ENCODE measurements at regions not wholly inside any gene's neighbourhood (a gene's known extent, or its start where the extent isn't known, plus 50 kb on each side); places are given as distances from the start of the nearest gene placed in this dataset.

DNA sequence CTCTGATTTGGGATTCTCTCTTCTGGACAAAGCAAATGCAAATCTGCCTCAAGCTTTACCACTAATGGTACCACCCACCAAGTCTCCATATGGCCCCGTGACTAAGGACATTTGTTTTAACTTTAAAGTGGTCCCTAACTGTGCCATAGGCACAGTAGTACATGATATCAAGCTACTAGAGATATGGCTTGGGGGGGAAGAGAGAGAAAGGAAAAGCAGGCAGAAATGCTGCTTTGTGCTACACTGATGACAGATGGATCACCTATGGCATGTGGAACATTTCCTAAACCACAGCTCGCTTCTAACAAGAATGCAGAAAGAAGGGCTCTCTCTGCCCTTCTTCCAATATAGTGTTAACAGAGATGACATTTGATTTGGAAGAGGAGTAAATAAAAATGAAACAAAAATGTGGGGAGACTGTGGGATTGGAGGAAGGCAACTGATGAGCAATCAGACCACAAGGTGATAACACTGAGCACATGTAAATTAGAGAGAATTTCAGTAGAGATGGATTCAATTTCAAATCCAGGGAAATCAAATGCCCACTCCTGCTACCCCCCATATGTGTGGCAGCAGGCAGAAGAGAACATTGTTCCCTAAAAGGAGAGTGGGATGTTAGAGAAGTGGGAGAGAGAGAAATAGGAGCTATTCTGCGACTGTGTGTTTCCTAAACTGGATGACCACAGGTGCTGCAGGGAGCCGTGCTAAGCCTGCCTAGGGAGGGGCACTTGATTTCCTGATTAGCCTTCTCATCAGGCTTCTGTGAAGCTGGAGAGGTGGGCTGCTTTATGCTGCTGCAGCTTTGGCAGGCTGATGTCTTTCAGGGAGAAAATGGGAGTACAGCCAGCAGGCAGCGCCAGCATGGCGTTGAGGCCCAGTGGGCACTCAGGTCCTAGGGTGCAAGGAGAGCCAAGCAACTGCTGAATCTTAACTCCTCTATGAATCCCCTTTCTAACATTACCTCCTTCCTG is 75.3 kb downstream of the ZNF648 start:
- TF ChIP-seq, protein P1, sequence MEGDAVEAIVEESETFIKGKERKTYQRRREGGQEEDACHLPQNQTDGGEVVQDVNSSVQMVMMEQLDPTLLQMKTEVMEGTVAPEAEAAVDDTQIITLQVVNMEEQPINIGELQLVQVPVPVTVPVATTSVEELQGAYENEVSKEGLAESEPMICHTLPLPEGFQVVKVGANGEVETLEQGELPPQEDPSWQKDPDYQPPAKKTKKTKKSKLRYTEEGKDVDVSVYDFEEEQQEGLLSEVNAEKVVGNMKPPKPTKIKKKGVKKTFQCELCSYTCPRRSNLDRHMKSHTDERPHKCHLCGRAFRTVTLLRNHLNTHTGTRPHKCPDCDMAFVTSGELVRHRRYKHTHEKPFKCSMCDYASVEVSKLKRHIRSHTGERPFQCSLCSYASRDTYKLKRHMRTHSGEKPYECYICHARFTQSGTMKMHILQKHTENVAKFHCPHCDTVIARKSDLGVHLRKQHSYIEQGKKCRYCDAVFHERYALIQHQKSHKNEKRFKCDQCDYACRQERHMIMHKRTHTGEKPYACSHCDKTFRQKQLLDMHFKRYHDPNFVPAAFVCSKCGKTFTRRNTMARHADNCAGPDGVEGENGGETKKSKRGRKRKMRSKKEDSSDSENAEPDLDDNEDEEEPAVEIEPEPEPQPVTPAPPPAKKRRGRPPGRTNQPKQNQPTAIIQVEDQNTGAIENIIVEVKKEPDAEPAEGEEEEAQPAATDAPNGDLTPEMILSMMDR (conservative IDR thresholded peaks at IDR 0.05), result no peak
- H3K4me3 Mint-ChIP-seq, result no peak overlapping the region
- H3K4me1 Mint-ChIP-seq, result peaks cover 11% of the 10 kb centered on the region
- DNase-seq (ENCODE audit: low read depth, low spot score), result no peak
- no peaks in the 10 kb centered on the region for H3K9me3 Mint-ChIP-seq
- H3K27ac Mint-ChIP-seq (ENCODE audit: unreplicated experiment), result peak overlapping the region; percentile 37
- peaks cover 4% of the 10 kb centered on the region for H3K27me3 Mint-ChIP-seq (ENCODE audit: low read depth)
- no peaks in the 10 kb centered on the region for H3K36me3 Mint-ChIP-seq (ENCODE audit: low read depth)

DNA sequence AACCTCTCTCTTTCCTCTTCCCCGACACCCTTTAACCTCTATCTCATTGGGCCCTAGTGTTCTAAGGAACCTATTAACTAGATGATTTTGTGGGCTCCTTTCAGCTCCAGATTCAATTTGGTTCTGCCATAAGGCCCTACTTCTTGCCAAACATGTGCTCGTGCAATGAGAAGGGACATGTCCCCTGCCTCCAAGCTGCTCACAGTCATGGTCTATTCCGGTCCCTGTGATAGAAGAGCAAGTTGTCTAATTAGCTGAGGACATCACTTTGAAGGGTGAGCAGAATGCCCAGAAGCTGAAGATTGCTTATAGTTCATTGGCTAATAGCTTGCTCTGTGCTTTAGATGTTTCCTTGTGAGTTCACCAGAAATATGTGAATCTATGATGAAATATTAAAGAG is 76.2 kb downstream of the ZNF648 start:
- H3K36me3 Mint-ChIP-seq (ENCODE audit: low read depth), result no peaks in the 10 kb centered on the region
- peaks cover 4% of the 10 kb centered on the region for H3K27me3 Mint-ChIP-seq (ENCODE audit: low read depth)
- DNase-seq (ENCODE audit: low read depth, low spot score), result no peak

DNA sequence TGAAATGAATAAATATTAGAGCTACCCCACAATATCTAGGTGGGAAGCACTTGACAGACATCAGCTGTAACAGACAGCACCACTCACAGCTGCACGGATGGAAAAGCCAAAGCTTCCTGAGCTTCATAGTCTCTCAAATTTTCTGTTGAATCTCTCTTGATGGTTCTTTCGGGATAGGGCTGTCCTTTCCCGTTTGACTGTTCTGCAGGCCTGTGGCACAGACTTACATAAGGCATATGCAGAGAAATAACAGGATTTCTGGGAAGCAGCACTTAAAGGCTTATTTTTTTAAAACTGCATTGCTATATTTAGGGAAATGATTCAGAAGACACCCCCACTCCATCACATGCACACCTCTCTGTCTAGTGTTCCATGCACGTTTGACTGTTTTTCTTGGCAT is 77.5 kb downstream of the ZNF648 start:
- Mint-ChIP-seq H3K27me3 (ENCODE audit: low read depth) (peaks cover 8% of the 10 kb centered on the region), H3K4me1 (peaks cover 11% of the 10 kb centered on the region), H3K36me3 (ENCODE audit: low read depth) (no peaks in the 10 kb centered on the region), H3K4me3 (no peak overlapping the region), H3K9me3 (peaks cover 5% of the 10 kb centered on the region), H3K27ac (ENCODE audit: unreplicated experiment) (no peak overlapping the region)
- DNase-seq (ENCODE audit: low read depth, low spot score), result no peak
- TF ChIP-seq, protein P1 (conservative IDR thresholded peaks at IDR 0.05), result no peak

More for the DNA sequence above, 76.2 kb downstream of the ZNF648 start:
- H3K27ac Mint-ChIP-seq (ENCODE audit: unreplicated experiment), result no peak overlapping the region
- TF ChIP-seq, protein P1 (conservative IDR thresholded peaks at IDR 0.05), result no peak
- H3K4me3 Mint-ChIP-seq, result no peak overlapping the region
- peaks cover 11% of the 10 kb centered on the region for H3K4me1 Mint-ChIP-seq
- no peaks in the 10 kb centered on the region for H3K9me3 Mint-ChIP-seq

DNA sequence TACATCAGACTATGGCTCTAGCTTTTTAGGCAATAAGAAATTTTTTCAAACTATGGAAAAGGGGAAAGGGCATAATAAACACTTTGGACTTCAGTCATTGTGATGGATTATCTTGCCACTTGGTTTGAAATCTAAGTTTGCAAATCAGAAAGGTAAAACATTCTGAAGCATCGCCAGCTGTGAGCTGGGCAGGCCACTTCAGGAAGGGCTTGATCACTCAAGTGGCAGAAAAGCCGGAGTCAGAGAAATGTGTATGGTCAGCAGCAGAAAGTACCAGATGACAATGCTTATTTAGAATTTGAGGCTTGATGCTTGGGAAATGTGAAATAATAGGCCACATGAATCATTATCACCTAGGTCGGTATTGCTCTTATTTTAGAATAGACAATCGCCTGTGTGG is 79.7 kb downstream of the ZNF648 start:
- no peak for DNase-seq (ENCODE audit: low read depth, low spot score)
- TF ChIP-seq, protein P1 (conservative IDR thresholded peaks at IDR 0.05), result no peak
- Mint-ChIP-seq H3K4me3 (no peak overlapping the region), H3K36me3 (ENCODE audit: low read depth) (peaks cover 2% of the 10 kb centered on the region), H3K27ac (ENCODE audit: unreplicated experiment) (no peak overlapping the region), H3K27me3 (ENCODE audit: low read depth) (peaks cover 11% of the 10 kb centered on the region), H3K4me1 (peaks cover 1% of the 10 kb centered on the region), H3K9me3 (peaks cover 21% of the 10 kb centered on the region)

DNA sequence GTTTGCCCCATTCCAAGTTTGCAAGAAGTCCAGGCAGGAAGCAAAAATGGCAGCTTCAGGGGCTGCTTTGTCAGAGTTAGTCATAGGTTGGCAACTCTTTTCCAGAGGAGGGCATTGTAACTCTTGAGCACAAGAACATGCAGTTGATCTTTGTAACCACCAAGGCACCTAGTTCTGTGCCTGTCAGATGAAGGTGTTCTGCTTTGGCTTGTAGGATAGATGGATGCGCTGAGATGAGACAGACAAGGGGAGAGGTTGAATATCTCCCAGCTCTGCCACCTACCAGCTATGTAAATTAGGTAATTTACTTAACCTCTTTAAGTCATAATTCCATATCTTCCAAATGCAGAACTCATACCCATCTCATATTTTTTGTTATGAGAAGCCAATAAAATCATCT is 89.3 kb downstream of the ZNF648 start:
- H3K36me3 Mint-ChIP-seq (ENCODE audit: low read depth), result no peaks in the 10 kb centered on the region
- H3K4me3 Mint-ChIP-seq, result no peak overlapping the region
- no peak overlapping the region for H3K27ac Mint-ChIP-seq (ENCODE audit: unreplicated experiment)
- peaks cover 7% of the 10 kb centered on the region for H3K9me3 Mint-ChIP-seq
- H3K27me3 Mint-ChIP-seq (ENCODE audit: low read depth), result peaks cover 8% of the 10 kb centered on the region
- no peak for DNase-seq (ENCODE audit: low read depth, low spot score)
- TF ChIP-seq, protein P1 (conservative IDR thresholded peaks at IDR 0.05), result no peak
- no peaks in the 10 kb centered on the region for H3K4me1 Mint-ChIP-seq
